ENCODE measurements at regions not wholly inside any gene's neighbourhood (a gene's known extent, or its start where the extent isn't known, plus 50 kb on each side); places are given as distances from the start of the nearest gene placed in this dataset.
"Not testable (repeated sequence)": the region's sequence is repeated elsewhere in the genome, so short reads cannot be mapped to it uniquely, and the experiment has no call there.

- intact Hi-C loops (cut with DNase I); DNase-seq; H3K27ac ChIP-seq (ENCODE audit: low read length); H3K4me3 ChIP-seq (ENCODE audit: low read length); H3K4me1 ChIP-seq (ENCODE audit: control insufficient read depth, insufficient read depth, low read length); H3K9me3 ChIP-seq (ENCODE audit: control insufficient read depth, low read length); H3K27me3 ChIP-seq (ENCODE audit: control insufficient read depth, insufficient read depth); ATAC-seq: not testable (repeated sequence)
- WGBS = 72% methylated on average over 4 of the region's 4 CpGs
Measured at GRCh38 chr3:75840160-75840559, 54.8 kb upstream of the ZNF717 start.

GRCh38 chr3:75850301-75851008 is 65.1 kb upstream of the ZNF717 start:
- H3K27me3 ChIP-seq (ENCODE audit: control insufficient read depth, insufficient read depth); DNase-seq; H3K4me3 ChIP-seq (ENCODE audit: low read length); ATAC-seq; H3K27ac ChIP-seq (ENCODE audit: low read length); H3K9me3 ChIP-seq (ENCODE audit: control insufficient read depth, low read length); H3K4me1 ChIP-seq (ENCODE audit: control insufficient read depth, insufficient read depth, low read length); intact Hi-C loops (cut with DNase I): not testable (repeated sequence)
- WGBS = 64% methylated on average over 22 of the region's 22 CpGs

GRCh38 chr3:75863130-75863529 is 77.8 kb upstream of the ZNF717 start:
- intact Hi-C loops (cut with DNase I) = no loop called here
- no peaks in the 10 kb centered on the region for H3K9me3 ChIP-seq (ENCODE audit: control insufficient read depth, low read length)
- no peak for ATAC-seq
- no peak for DNase-seq
- H3K27ac ChIP-seq (ENCODE audit: low read length) = no peak overlapping the region
- WGBS = 74% methylated on average over 1 of the region's 1 CpG
- H3K27me3 ChIP-seq (ENCODE audit: control insufficient read depth, insufficient read depth) = no peaks in the 10 kb centered on the region
- no peaks in the 10 kb centered on the region for H3K4me1 ChIP-seq (ENCODE audit: control insufficient read depth, insufficient read depth, low read length)
- no peak overlapping the region for H3K4me3 ChIP-seq (ENCODE audit: low read length)

GRCh38 chr3:75863878-75864277 is 78.5 kb upstream of the ZNF717 start:
- Histone ChIP-seq H3K4me3 (ENCODE audit: low read length) (no peak overlapping the region), H3K4me1 (ENCODE audit: control insufficient read depth, insufficient read depth, low read length) (no peaks in the 10 kb centered on the region), H3K9me3 (ENCODE audit: control insufficient read depth, low read length) (no peaks in the 10 kb centered on the region), H3K27ac (ENCODE audit: low read length) (no peak overlapping the region), H3K27me3 (ENCODE audit: control insufficient read depth, insufficient read depth) (no peaks in the 10 kb centered on the region)
- ATAC-seq (no peak), DNase-seq (no peak)
- intact Hi-C loops (cut with DNase I) = no loop called here
- 58% methylated on average over 2 of the region's 2 CpGs for WGBS

- H3K9me3 ChIP-seq (ENCODE audit: control insufficient read depth, low read length); H3K4me1 ChIP-seq (ENCODE audit: control insufficient read depth, insufficient read depth, low read length); ATAC-seq; intact Hi-C loops (cut with DNase I); H3K4me3 ChIP-seq (ENCODE audit: low read length); H3K27ac ChIP-seq (ENCODE audit: low read length); H3K27me3 ChIP-seq (ENCODE audit: control insufficient read depth, insufficient read depth): not testable (repeated sequence)
- 70% methylated on average over 5 of the region's 5 CpGs for WGBS
- DNase-seq = peak in 1 of 3 donors; percentile 10
Measured at GRCh38 chr3:75883719-75884118, 98.4 kb upstream of the ZNF717 start.

GRCh38 chr3:75886971-75887526 is 101.7 kb upstream of the ZNF717 start:
- no peak overlapping the region for H3K27ac ChIP-seq (ENCODE audit: low read length)
- ATAC-seq (no peak), DNase-seq (peak in 1 of 3 donors; percentile 1)
- no peak overlapping the region for H3K4me3 ChIP-seq (ENCODE audit: low read length)
- H3K9me3 ChIP-seq (ENCODE audit: control insufficient read depth, low read length) = no peaks in the 10 kb centered on the region
- WGBS = 15% methylated on average over 2 of the region's 2 CpGs
- no peaks in the 10 kb centered on the region for H3K4me1 ChIP-seq (ENCODE audit: control insufficient read depth, insufficient read depth, low read length)
- intact Hi-C loops (cut with DNase I) = no loop called here
- no peaks in the 10 kb centered on the region for H3K27me3 ChIP-seq (ENCODE audit: control insufficient read depth, insufficient read depth)

GRCh38 chr3:75894234-75894633 is 108.9 kb upstream of the ZNF717 start:
- ATAC-seq (no peak), DNase-seq (no peak)
- 50% methylated on average over 1 of the region's 1 CpG for WGBS
- Histone ChIP-seq H3K4me3 (ENCODE audit: low read length) (no peak overlapping the region), H3K27me3 (ENCODE audit: control insufficient read depth, insufficient read depth) (no peaks in the 10 kb centered on the region), H3K27ac (ENCODE audit: low read length) (no peak overlapping the region), H3K9me3 (ENCODE audit: control insufficient read depth, low read length) (no peaks in the 10 kb centered on the region), H3K4me1 (ENCODE audit: control insufficient read depth, insufficient read depth, low read length) (no peaks in the 10 kb centered on the region)
- intact Hi-C loops (cut with DNase I) = no loop called here

GRCh38 chr3:75896265-75896664 is 110.9 kb upstream of the ZNF717 start:
- H3K27me3 ChIP-seq (ENCODE audit: control insufficient read depth, insufficient read depth) = no peaks in the 10 kb centered on the region
- no peak overlapping the region for H3K4me3 ChIP-seq (ENCODE audit: low read length)
- ATAC-seq = no peak
- H3K27ac ChIP-seq (ENCODE audit: low read length) = no peak overlapping the region
- intact Hi-C loops (cut with DNase I) = no loop called here
- DNase-seq = no peak
- no peaks in the 10 kb centered on the region for H3K9me3 ChIP-seq (ENCODE audit: control insufficient read depth, low read length)
- no peaks in the 10 kb centered on the region for H3K4me1 ChIP-seq (ENCODE audit: control insufficient read depth, insufficient read depth, low read length)
- WGBS = 87% methylated on average over 4 of the region's 4 CpGs

- H3K27ac ChIP-seq (ENCODE audit: low read length); H3K27me3 ChIP-seq (ENCODE audit: control insufficient read depth, insufficient read depth); H3K9me3 ChIP-seq (ENCODE audit: control insufficient read depth, low read length); ATAC-seq; intact Hi-C loops (cut with DNase I); H3K4me3 ChIP-seq (ENCODE audit: low read length); H3K4me1 ChIP-seq (ENCODE audit: control insufficient read depth, insufficient read depth, low read length); DNase-seq: not testable (repeated sequence)
- WGBS = 73% methylated on average over 4 of the region's 4 CpGs
Measured at GRCh38 chr3:75901446-75901845, 116.1 kb upstream of the ZNF717 start.

- ATAC-seq = no peak
Measured at GRCh38 chr3:75906555-75907112, 121.3 kb upstream of the ZNF717 start.

GRCh38 chr3:75913800-75914350 is 128.5 kb upstream of the ZNF717 start:
- WGBS = 46% methylated on average over 2 of the region's 2 CpGs
- Histone ChIP-seq H3K27ac (ENCODE audit: low read length) (no peak overlapping the region), H3K4me3 (ENCODE audit: low read length) (no peak overlapping the region), H3K9me3 (ENCODE audit: control insufficient read depth, low read length) (no peaks in the 10 kb centered on the region), H3K4me1 (ENCODE audit: control insufficient read depth, insufficient read depth, low read length) (no peaks in the 10 kb centered on the region), H3K27me3 (ENCODE audit: control insufficient read depth, insufficient read depth) (no peaks in the 10 kb centered on the region)
- DNase-seq (no peak), ATAC-seq (no peak)
- intact Hi-C loops (cut with DNase I) = no loop called here

More at GRCh38 chr3:75906555-75907112, 121.3 kb upstream of the ZNF717 start:
- DNase-seq = peak in 2 of 3 donors; percentile 20 to 34
- intact Hi-C loops (cut with DNase I) = no loop called here
- Histone ChIP-seq H3K27me3 (ENCODE audit: control insufficient read depth, insufficient read depth) (no peaks in the 10 kb centered on the region), H3K4me1 (ENCODE audit: control insufficient read depth, insufficient read depth, low read length) (no peaks in the 10 kb centered on the region), H3K4me3 (ENCODE audit: low read length) (no peak overlapping the region), H3K9me3 (ENCODE audit: control insufficient read depth, low read length) (no peaks in the 10 kb centered on the region), H3K27ac (ENCODE audit: low read length) (no peak overlapping the region)
- 2% methylated on average over 37 of the region's 37 CpGs for WGBS
